Spleen (tissue), 11 donors: ENCODE measurements at regions not wholly inside any gene's neighbourhood (a gene's known extent, or its start where the extent isn't known, plus 50 kb on each side); places are given as distances from the start of the nearest gene placed in this dataset.

Experiments used
- DNase-seq: peaks from one replicate; pipeline ENCODE4 v3.0.0-alpha.2; 2020
- H3K27ac ChIP-seq, 8 donors: fragments of 200-600 bp; sonication (generic) in 7 of 8; 1 replicate in 4 of 8; 2 replicates in 4 of 8; pipeline versions ENCODE4 v1.5.0 to v1.8.0; 2016 to 2021; ENCODE audit warnings: inconsistent platforms in 4 of 8, mild to moderate bottlenecking in 4 of 8, moderate library complexity in 1 of 8
- H3K27me3 ChIP-seq, 7 donors: fragments of 200-600 bp; sonication (generic) in 6 of 7; replicated peaks in 1 of 7; 1 replicate in 4 of 7; 2 replicates in 3 of 7; pipeline versions ENCODE4 v1.5.0 to v1.8.0; 2016 to 2021; ENCODE audit warnings: inconsistent platforms in 3 of 7, mild to moderate bottlenecking in 1 of 7
- H3K36me3 ChIP-seq, 6 donors: fragments of 200-600 bp; sonication (generic) in 5 of 6; 1 replicate in 4 of 6; 2 replicates in 2 of 6; pipeline versions ENCODE4 v1.5.0 to v1.8.0; 2016 to 2021; ENCODE audit warnings: inconsistent platforms in 2 of 6
- H3K4me1 ChIP-seq, 6 donors: fragments of 200-600 bp; sonication (generic) in 5 of 6; 1 replicate in 3 of 6; 2 replicates in 3 of 6; pipeline versions ENCODE4 v1.5.0 to v1.8.0; 2016 to 2021; ENCODE audit warnings: inconsistent platforms in 3 of 6
- H3K4me3 ChIP-seq, 8 donors: fragments of 200-600 bp; sonication (generic) in 7 of 8; 1 replicate in 4 of 8; 2 replicates in 4 of 8; pipeline versions ENCODE4 v1.5.0 to v1.8.0; 2016 to 2021; ENCODE audit warnings: inconsistent platforms in 4 of 8, mild to moderate bottlenecking in 4 of 8, moderate library complexity in 2 of 8
- H3K9me3 ChIP-seq, 8 donors: fragments of 200-600 bp; sonication (generic) in 7 of 8; 1 replicate in 4 of 8; 2 replicates in 4 of 8; pipeline versions ENCODE4 v1.5.0 to v1.8.0; 2016 to 2021; ENCODE audit warnings: inconsistent platforms in 4 of 8
- CTCF ChIP-seq, 11 experiments: fragments of 200-600 bp in 7 of 11; fragments of 450-650 bp in 4 of 11; sonication (generic) in 4 of 11; IDR thresholded peaks in 8 of 11; conservative IDR thresholded peaks in 3 of 11; 1 replicate in 7 of 11; 2 replicates in 4 of 11; pipeline versions ENCODE4 v1.4.0 to v1.8.0; 2016 to 2021; ENCODE audit warnings: antibody characterized with exemption in 11 of 11, inconsistent platforms in 4 of 11, mild to moderate bottlenecking in 1 of 11
- POLR2A ChIP-seq, 3 donors: fragments of 450-650 bp; IDR thresholded peaks; one replicate each; pipeline ENCODE4 v1.5.1; 2017; ENCODE audit warnings: antibody characterized with exemption in 3 of 3, mild to moderate bottlenecking in 1 of 3
- POLR2AphosphoS5 ChIP-seq, 3 donors: sonication (generic); formaldehyde crosslinking; IDR thresholded peaks; one replicate each; pipeline ENCODE4 v1.5.1; 2017; ENCODE audit warnings: antibody characterized with exemption in 3 of 3
- WGBS, 5 donors: extraction: QIAGEN DNeasy Blood & Tissue Kit in 3 of 5; methylation state at CpG; one replicate each; pipeline versions ENCODE4 v1.1.5 to v1.1.7; 2013 to 2018; 5-methylcytosine and 5-hydroxymethylcytosine counted together
- intact Hi-C: fragments of 100-400 bp; cut with DNase I; formaldehyde crosslinking; loops from one replicate; pipeline ENCODE4 v1.15.0; 2023; ENCODE audit warnings: low total_unique reads
- donor health status: healthy with polysubstance abuse.
- donor health status: DM: no; HTN: no; CAD: no; lungs with moderate emphysema.
- donor health status: DM: no; HTN: no; CAD: no.
- donor health status: Bipolar disorder and iron deficiency.
- donor health status: healthy.
- donor health status: DM: no; HTN: no; CAD: no.
- donor health status: DM: yes; HTN: yes; CAD: no.

DNA sequence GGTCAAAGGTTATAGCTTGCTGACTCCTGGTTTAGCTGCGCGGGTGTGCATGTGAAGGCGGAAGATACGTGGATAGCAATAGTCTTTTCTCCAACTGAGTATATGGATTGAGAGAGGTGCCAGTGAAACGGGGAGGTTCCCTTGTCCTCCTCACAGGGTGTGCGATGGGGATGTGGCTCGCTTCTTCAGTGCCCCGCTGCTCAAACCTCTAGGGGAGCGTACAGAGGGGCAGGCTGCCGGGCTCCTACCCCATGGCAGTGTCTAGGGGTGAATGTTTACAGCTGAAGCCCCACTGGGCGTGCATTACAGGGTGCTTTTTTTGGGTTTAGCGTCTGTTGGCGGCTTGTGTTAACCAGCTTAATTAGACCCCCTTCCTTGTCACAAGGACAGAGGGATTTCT lies 438.5 kb downstream of the CCSER2 start:
- intact Hi-C loops, result no loop called here
- TF ChIP-seq POLR2A (IDR thresholded peaks at IDR 0.05), result no peak
- no peak for TF ChIP-seq CTCF (IDR thresholded peaks at IDR 0.05 in 8 of 11, conservative IDR thresholded peaks at IDR 0.05 in 3 of 11)
- H3K27me3 ChIP-seq, result no peaks in the 10 kb centered on the region

DNA sequence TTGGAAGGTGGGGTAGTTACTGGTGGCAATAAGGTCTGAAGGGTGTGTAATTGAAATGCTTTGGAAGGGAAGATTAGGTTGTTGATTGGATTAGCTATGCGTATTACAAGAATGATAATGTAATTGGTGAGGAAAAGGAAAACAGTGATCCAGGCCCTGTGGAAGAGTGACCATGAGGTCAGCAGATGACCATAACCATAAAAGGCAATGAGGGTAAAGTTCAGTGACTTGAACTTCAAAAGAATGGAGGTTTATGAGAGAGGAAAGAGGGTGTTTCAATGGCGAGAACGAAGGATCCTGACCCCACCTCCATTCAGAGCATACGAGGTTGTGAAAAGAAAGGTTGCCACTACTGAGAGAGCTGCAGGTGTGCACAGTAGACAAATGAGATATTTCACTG lies 439.7 kb downstream of the CCSER2 start:
- WGBS, 5 donors, result 82 to 96% (median 87%) methylated on average over 4 of the region's 4 CpGs
- Histone ChIP-seq H3K9me3 (no peaks in the 10 kb centered on the region), H3K36me3 (no peaks in the 10 kb centered on the region), H3K27ac (no peak overlapping the region), H3K4me3 (no peak overlapping the region), H3K27me3 (no peaks in the 10 kb centered on the region), H3K4me1 (no peaks in the 10 kb centered on the region)
- intact Hi-C loops, result no loop called here
- TF ChIP-seq CTCF (IDR thresholded peaks at IDR 0.05 in 8 of 11, conservative IDR thresholded peaks at IDR 0.05 in 3 of 11), result no peak
- no peak for TF ChIP-seq POLR2AphosphoS5 (IDR thresholded peaks at IDR 0.05)
- TF ChIP-seq POLR2A (IDR thresholded peaks at IDR 0.05), result no peak
- DNase-seq, result no peak

More for the DNA sequence above, 438.5 kb downstream of the CCSER2 start:
- H3K4me3 ChIP-seq, result no peak overlapping the region
- H3K36me3 ChIP-seq, result no peaks in the 10 kb centered on the region
- H3K4me1 ChIP-seq, result no peaks in the 10 kb centered on the region
- no peak for DNase-seq
- WGBS, 5 donors, result 86 to 94% (median 89%) methylated on average over 13 of the region's 13 CpGs
- no peaks in the 10 kb centered on the region for H3K9me3 ChIP-seq
- H3K27ac ChIP-seq, result no peak overlapping the region

GRCh38 chr10:84770824-84771223 lies 442.4 kb downstream of the CCSER2 start:
- DNase-seq, result no peak
- intact Hi-C loops, result no loop called here
- Histone ChIP-seq H3K27me3 (no peaks in the 10 kb centered on the region), H3K9me3 (no peaks in the 10 kb centered on the region), H3K4me3 (no peak overlapping the region), H3K36me3 (no peaks in the 10 kb centered on the region), H3K4me1 (no peaks in the 10 kb centered on the region), H3K27ac (no peak overlapping the region)
- TF ChIP-seq POLR2A (IDR thresholded peaks at IDR 0.05) (no peak), POLR2AphosphoS5 (IDR thresholded peaks at IDR 0.05) (no peak), CTCF (IDR thresholded peaks at IDR 0.05 in 8 of 11, conservative IDR thresholded peaks at IDR 0.05 in 3 of 11) (no peak)

- Histone ChIP-seq H3K9me3 (no peaks in the 10 kb centered on the region), H3K36me3 (no peaks in the 10 kb centered on the region), H3K27ac (no peak overlapping the region), H3K4me3 (no peak overlapping the region), H3K27me3 (peaks cover 0 to 9% (median 0%) of the 10 kb centered on the region in 7 donors), H3K4me1 (no peaks in the 10 kb centered on the region)
- TF ChIP-seq POLR2A (IDR thresholded peaks at IDR 0.05) (no peak), CTCF (IDR thresholded peaks at IDR 0.05 in 8 of 11, conservative IDR thresholded peaks at IDR 0.05 in 3 of 11) (peak in 6 of 11 experiments; percentile 20 to 41 (median 29)), POLR2AphosphoS5 (IDR thresholded peaks at IDR 0.05) (no peak)
- intact Hi-C loops, result no loop called here
- 3 to 10% (median 8%) methylated on average over 1 of the region's 1 CpG for WGBS, 5 donors
- DNase-seq, result no peak
Measured at GRCh38 chr10:84783386-84783785, 455.0 kb downstream of the CCSER2 start.
